Keratinocyte (primary cell): ENCODE measurements at regions not wholly inside any gene's neighbourhood (a gene's known extent, or its start where the extent isn't known, plus 50 kb on each side); places are given as distances from the start of the nearest gene placed in this dataset.

Experiments used
- DNase-seq: peaks from one replicate; pipeline ENCODE4 v3.0.0-alpha.2; 2011; ENCODE audit warnings: low read depth, missing footprints, low spot score
- FAIRE-seq: peaks from 2 replicates; lab custom pipeline; 2011; peaks lifted over from hg19 to GRCh38; lab: Jason Lieb, UNC
- H2AFZ ChIP-seq: 2 replicates; pipeline ENCODE4 v1.6.0; 2012; ENCODE audit warnings: low read length, control low read depth, inconsistent platforms; ENCODE audit not compliant: control insufficient read depth
- H3K27ac ChIP-seq: 2 replicates; pipeline ENCODE4 v1.5.1; 2011; ENCODE audit warnings: low read length; ENCODE audit not compliant: control insufficient read depth, insufficient read depth
- H3K27me3 ChIP-seq: 3 replicates; pipeline ENCODE4 v1.6.0; 2011; ENCODE audit warnings: low read length; ENCODE audit not compliant: control insufficient read depth, insufficient read depth; ENCODE audit errors: extremely low read depth
- H3K36me3 ChIP-seq, 2 experiments: 2 replicates in 1 of 2; 3 replicates in 1 of 2; pipeline ENCODE4 v1.5.1; 2011; ENCODE audit warnings: low read length in 2 of 2, mild to moderate bottlenecking in 1 of 2; ENCODE audit not compliant: control insufficient read depth in 2 of 2, insufficient read depth in 2 of 2; ENCODE audit errors: extremely low read depth in 1 of 2
- H3K4me1 ChIP-seq: 3 replicates; pipeline ENCODE4 v1.5.1; 2011; ENCODE audit warnings: low read length; ENCODE audit not compliant: control insufficient read depth, insufficient read depth; ENCODE audit errors: extremely low read depth
- H3K4me2 ChIP-seq: 3 replicates; pipeline ENCODE4 v1.6.0; 2011; ENCODE audit warnings: low read depth, low read length; ENCODE audit not compliant: control insufficient read depth, insufficient read depth; ENCODE audit errors: extremely low read depth
- H3K4me3 ChIP-seq, 3 experiments: fragments of 200-600 bp in 1 of 3; sonication (generic) in 1 of 3; 2 replicates in 2 of 3; 3 replicates in 1 of 3; pipeline ENCODE4 v1.5.1; 2011 to 2016; ENCODE audit warnings: low read length in 3 of 3, mild to moderate bottlenecking in 3 of 3, control low read depth in 2 of 3, inconsistent platforms in 1 of 3, low read depth in 1 of 3, mixed read lengths in 1 of 3, mixed run types in 1 of 3, moderate library complexity in 1 of 3; ENCODE audit not compliant: control insufficient read depth in 2 of 3, insufficient read depth in 2 of 3; ENCODE audit errors: extremely low read depth in 1 of 3
- H3K79me2 ChIP-seq: 2 replicates; pipeline ENCODE4 v1.6.0; 2012; ENCODE audit warnings: low read length; ENCODE audit not compliant: control insufficient read depth, insufficient read depth
- H3K9ac ChIP-seq: 3 replicates; pipeline ENCODE4 v1.6.0; 2011; ENCODE audit warnings: low read length; ENCODE audit not compliant: control insufficient read depth, insufficient read depth; ENCODE audit errors: extremely low read depth
- H3K9me1 ChIP-seq: 3 replicates; pipeline ENCODE4 v1.6.0; 2011; ENCODE audit warnings: low read length; ENCODE audit not compliant: control insufficient read depth, insufficient read depth; ENCODE audit errors: extremely low read depth
- H3K9me3 ChIP-seq: 2 replicates; pipeline ENCODE4 v1.5.1; 2012; ENCODE audit warnings: low read depth, low read length; ENCODE audit not compliant: control insufficient read depth
- H4K20me1 ChIP-seq: 3 replicates; pipeline ENCODE4 v1.6.0; 2011; ENCODE audit warnings: low read length; ENCODE audit not compliant: control insufficient read depth, insufficient read depth; ENCODE audit errors: extremely low read depth
- CTCF ChIP-seq, 3 experiments: IDR thresholded peaks in 1 of 3; conservative IDR thresholded peaks in 1 of 3; optimal IDR thresholded peaks in 1 of 3; 2 replicates in 2 of 3; 3 replicates in 1 of 3; pipeline versions ENCODE3 to v1.5.1; 2011; ENCODE audit warnings: low read length in 3 of 3, mild to moderate bottlenecking in 3 of 3, moderate library complexity in 2 of 3, control low read depth in 1 of 3, inconsistent platforms in 1 of 3; ENCODE audit not compliant: insufficient read depth in 2 of 3; ENCODE audit errors: extremely low read depth in 1 of 3
- EZH2 ChIP-seq: IDR thresholded peaks from one replicate; pipeline ENCODE4 v1.6.1; 2012; ENCODE audit warnings: inconsistent platforms, mild to moderate bottlenecking, low read length, moderate library complexity
- dilution Hi-C: fragments of 300-500 bp; cut with MboI; formaldehyde crosslinking; loops from one replicate; pipeline ENCODE4 v1.7.0; 2020; ENCODE audit warnings: low sequenced_read_pairs; ENCODE audit not compliant: extremely low pct_ligation_motif_present

- Histone ChIP-seq H3K9me3 (no peaks in the 10 kb centered on the region), H3K27me3 (no peaks in the 10 kb centered on the region)
Measured at GRCh38 chr6:132952986-132953385, 138.6 kb downstream of the RPS12 start.

GRCh38 chr6:132954222-132954621 lies 139.9 kb downstream of the RPS12 start:
- Histone ChIP-seq H3K4me3 (no peak overlapping the region), H2AFZ (no peak overlapping the region), H3K9me3 (no peaks in the 10 kb centered on the region), H3K4me1 (no peaks in the 10 kb centered on the region), H3K36me3 (no peaks in the 10 kb centered on the region), H3K9ac (no peak overlapping the region), H3K79me2 (no peaks in the 10 kb centered on the region), H4K20me1 (no peaks in the 10 kb centered on the region), H3K9me1 (no peaks in the 10 kb centered on the region), H3K27me3 (no peaks in the 10 kb centered on the region), H3K27ac (no peak overlapping the region), H3K4me2 (no peak overlapping the region)
- TF ChIP-seq EZH2 (no peak), CTCF (optimal IDR thresholded peaks at IDR 0.05 in 1 of 3, IDR thresholded peaks at IDR 0.05 in 1 of 3, conservative IDR thresholded peaks at IDR 0.05 in 1 of 3; ENCODE audit: extremely low read depth in 1 of 3, insufficient read depth in 2 of 3, low read length in 3 of 3) (no peak)
- FAIRE-seq (no peak), DNase-seq (no peak)
- dilution Hi-C loops, result no loop called here

More at GRCh38 chr6:132952986-132953385, 138.6 kb downstream of the RPS12 start:
- FAIRE-seq (no peak), DNase-seq (no peak)
- Histone ChIP-seq H3K27ac (no peak overlapping the region), H3K79me2 (no peaks in the 10 kb centered on the region), H3K36me3 (no peaks in the 10 kb centered on the region), H3K9ac (no peak overlapping the region), H3K4me2 (no peak overlapping the region), H3K4me3 (no peak overlapping the region), H3K4me1 (no peaks in the 10 kb centered on the region), H3K9me1 (no peaks in the 10 kb centered on the region), H4K20me1 (no peaks in the 10 kb centered on the region), H2AFZ (no peak overlapping the region)
- dilution Hi-C loops, result no loop called here
- TF ChIP-seq EZH2 (no peak), CTCF (optimal IDR thresholded peaks at IDR 0.05 in 1 of 3, IDR thresholded peaks at IDR 0.05 in 1 of 3, conservative IDR thresholded peaks at IDR 0.05 in 1 of 3; ENCODE audit: extremely low read depth in 1 of 3, insufficient read depth in 2 of 3, low read length in 3 of 3) (no peak)
